ENCODE measurements at regions not wholly inside any gene's neighbourhood (a gene's known extent, or its start where the extent isn't known, plus 50 kb on each side); places are given as distances from the start of the nearest gene placed in this dataset.
"Not testable (repeated sequence)": the region's sequence is repeated elsewhere in the genome, so short reads cannot be mapped to it uniquely, and the experiment has no call there.

DNA sequence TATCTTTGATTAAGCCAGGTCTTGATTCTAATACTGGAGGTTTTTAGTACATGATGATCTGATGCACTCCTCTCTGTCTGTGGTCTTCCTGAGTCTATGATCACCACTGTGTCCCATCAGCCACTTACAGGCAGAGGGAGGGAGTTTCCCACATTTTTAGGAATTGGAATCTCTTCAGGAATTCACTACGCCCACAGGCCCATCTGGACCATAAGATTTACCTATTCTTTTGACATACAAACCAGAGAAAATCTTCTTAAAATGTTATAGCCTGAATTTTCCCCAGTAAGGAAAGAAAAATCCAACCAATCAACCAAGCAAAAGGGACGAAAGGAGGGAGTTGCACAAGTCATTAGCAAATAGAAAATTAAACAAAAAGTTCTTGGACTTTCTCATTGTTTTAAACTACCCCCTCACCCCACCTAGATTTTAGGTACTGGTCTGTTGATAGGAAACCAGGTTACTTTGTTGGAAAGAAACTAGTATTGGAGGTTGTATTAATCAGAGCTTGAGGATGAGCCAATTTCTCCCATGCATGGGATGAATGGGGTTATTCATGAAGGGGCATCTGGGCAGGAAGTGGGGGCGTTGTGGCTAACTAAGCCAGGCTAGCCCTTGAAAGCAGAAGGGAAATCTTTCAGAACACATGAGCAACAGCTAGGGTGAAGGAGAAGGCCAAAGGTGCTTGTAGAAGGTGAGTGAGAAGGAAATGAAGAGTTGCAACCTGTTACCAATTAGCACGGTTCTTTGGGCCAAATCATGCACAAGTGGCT lies 328.2 kb upstream of the MEX3C start:
- DNase-seq, result no peak

DNA sequence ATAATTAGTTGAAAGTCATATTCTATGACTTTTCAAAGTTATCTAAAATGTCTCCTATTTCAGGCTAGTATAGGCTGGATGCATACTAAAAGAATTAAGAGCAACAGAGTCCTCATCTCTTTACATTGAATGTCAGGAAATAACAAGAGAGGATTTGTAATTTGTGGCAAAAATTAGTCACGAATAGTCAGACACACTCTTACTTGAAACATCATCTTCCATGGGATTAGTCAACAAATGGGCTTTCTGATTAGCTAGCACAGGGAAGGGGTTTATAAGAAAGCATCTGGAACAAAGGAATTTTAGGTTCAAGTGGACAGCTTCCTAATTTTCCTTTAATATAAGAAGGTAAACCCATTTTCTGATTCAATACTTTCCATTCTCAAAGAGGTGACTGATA lies 330.3 kb upstream of the MEX3C start:
- DNase-seq, result no peak

DNA sequence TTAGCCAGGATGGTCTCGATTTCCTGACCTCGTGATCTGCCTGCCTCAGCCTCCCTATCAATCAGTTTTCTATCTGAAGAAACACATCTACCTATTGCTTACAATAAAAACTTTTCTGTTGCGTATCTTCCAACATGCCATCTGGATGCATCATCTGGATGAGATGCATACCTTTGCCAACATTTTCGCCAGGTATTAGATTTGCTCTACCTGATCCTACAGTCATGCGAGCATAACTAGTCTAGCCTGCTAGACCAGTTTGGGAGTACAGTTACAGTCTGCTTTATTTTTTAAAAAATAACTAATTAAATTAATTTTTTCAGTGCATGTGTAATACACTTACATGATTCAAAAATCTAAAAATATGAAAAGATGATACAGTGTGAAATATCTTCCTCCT lies 334.0 kb upstream of the MEX3C start:
- no peak for DNase-seq

DNA sequence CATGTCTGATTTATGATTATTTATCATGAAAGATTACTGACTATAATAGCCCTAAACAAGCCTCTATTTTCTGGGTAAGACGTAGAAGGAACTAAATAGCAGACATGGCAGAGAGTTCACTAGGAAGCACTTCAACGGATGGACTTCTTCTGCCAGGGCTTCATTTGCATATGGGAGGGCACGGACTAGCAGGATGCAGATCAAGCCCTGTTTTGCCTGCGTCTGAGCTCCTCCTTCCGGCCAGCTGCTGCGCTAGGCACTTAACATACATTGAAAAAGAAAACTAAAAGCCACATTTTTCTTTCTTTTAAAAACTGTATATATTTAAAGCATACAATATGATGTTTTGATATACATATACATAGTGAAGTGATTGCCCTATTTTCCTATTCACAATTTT lies 340.0 kb upstream of the MEX3C start:
- DNase-seq, result no peak

DNA sequence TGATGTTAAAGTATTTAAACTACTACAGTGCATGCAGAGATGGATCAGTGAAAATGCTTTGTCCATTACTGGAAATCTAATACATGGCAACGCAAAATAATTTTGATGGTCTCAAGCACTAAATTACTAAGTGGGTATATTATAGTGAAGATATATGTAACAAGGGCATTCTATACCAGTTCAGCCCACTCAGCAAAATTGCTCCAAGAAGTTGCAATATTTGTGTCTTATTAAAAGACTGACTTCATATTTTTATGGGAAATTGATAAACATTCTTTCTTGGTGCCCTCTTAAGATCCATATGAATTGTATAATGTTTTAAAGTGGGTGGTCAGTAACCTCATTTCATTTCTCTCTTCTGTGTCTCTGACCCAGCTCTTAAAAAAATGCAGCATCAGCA lies 343.1 kb upstream of the MEX3C start:
- no peak for DNase-seq

DNA sequence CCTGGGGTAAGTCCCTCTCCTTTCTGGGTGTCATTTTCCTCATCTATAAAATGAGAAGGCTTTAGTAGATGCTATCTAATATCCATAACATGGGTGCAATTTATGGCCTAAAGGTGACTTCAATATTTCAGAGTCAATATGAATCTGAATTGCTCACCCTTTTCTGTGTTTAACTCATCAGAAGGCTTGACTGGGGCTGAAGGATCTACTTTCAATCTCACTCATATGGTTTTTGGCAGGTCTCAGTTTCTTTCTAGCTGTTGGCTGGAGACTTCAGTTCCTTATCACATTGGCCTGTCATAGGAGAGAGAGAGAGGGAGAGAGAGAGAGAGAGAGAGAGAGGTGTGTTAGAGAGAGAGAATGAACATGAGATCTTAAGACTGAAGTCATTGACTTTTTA lies 343.7 kb upstream of the MEX3C start:
- DNase-seq, result no peak

DNA sequence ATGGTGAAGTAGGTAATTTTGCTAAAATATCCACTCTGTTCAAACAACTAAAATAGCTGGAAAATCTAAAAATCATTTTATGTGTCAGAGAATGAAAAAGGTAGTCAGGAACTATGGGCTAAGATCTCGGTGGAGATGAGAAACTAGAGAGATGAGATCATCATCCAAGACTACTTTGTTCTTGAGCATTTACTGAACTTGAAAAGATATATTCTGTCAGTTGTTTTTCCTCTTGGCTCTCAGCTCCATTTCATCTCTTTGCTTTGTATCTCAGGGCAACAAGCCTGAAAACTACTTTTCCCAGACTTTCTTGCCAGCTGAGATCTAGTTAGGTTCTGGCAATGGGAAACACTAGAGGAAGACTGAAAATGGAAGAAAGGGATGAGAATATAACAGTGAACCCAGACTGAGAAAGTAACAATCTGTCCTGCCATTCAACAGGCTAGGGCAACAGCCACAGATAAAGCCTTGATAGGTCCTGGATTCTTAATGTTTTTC lies 346.2 kb upstream of the MEX3C start:
- no peak for DNase-seq

DNA sequence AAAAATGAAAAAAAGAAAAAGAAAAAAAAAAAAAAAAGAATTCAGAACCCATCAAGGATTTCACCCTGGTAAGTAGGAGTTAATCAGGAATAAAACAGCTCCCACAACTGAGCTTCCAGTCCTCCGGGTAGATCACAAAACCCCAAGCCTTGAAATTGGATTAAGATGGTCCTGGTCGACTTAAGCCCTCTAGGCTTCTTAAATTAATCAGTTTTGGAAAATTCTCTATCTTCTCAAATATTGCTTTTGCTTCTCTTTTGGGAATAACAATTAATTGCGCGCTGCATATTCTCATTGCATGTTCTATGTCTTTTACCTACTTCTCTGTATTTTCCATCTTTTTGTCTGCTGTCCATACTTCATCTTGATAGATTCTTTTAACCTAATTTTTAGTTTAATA lies 348.0 kb upstream of the MEX3C start:
- no peak for DNase-seq

DNA sequence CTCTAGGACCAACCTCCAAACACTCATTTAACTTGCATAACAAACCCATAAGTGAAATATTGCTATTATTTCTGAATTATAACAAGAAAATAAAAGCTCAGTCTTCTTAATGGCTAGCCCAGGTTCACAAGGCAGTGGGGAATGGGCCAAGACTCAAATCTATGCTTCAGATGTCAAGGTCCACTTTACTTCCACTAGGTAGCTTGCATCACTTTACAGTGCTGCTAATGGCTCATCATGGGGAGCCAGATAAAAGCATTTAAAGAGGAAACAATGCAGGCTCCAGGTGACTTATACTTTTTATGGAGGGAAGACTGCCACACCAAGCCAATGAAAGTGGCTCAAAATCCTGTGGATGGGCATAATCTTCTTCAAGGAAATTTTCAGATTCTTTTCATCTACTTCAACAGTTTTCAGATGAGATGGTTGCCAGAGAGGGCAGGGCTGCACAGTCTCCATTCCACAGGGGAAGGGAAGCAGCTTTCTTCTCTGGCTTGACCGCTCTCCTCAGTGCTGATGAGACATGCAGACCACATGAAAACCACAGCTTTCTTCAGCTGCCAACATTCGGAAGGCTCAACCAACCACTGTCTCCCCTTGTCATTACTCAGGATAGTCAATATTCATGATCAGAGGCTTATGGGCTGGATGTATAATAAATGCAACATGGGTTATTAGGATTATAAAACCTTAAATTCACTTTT lies 361.9 kb upstream of the MEX3C start:
- no peak for DNase-seq

DNA sequence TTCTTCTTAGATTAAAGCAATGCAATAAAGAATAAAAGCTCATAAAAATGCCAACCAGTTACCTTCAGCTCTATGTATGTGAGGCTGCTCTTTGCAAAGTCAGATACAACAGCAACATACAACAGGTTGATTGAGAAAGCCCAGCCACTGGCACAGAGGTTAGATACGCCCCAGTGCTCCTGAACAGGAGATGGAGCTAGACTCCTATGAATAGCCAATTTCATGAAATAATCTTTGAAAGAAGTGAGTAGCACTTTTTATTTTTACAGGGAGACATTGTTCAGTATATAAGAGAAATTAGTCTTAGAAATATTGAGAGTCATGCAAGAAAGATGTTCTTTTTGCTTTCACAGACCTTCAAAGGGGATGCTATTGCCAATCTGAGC lies 362.4 kb upstream of the MEX3C start:
- DNase-seq, result no peak

DNA sequence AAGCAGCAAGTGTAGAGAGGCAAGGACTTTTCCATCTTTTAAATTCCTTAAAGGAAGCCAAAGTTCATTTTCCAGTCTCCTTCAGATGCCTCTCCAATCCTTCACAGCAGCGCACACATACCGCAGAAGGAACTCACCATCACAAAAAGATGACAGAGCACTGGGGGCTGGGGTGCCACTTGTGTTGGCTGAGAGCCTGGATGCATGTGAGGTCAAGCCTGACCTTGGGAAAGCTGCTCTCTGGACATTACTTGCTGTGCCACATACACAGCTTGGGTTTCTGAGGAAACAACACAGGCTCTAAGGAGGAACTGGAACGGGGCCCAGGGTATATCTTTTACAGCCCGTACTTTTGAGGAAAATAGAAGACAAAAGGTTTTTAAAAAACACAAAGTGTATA lies 364.3 kb upstream of the MEX3C start:
- DNase-seq, result no peak

DNA sequence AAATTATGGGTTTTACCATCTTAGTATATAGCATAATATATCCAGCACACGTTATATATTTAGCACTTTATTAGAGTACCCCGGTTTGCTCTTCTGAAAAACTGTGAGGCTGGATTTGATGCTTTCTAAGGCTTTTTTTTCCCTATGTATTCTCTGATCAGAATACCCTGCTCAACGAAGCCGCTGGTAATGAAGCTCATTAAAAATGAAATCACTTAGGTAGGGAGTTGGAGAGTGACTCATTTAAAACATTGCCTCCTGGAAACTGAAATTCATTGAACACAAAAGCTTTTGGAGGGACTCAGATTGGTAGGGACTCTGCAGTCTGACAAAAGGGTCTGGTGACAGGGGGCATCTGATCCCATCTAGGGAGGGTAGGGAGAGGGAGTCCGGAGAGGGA lies 365.4 kb upstream of the MEX3C start:
- DNase-seq, result no peak

DNA sequence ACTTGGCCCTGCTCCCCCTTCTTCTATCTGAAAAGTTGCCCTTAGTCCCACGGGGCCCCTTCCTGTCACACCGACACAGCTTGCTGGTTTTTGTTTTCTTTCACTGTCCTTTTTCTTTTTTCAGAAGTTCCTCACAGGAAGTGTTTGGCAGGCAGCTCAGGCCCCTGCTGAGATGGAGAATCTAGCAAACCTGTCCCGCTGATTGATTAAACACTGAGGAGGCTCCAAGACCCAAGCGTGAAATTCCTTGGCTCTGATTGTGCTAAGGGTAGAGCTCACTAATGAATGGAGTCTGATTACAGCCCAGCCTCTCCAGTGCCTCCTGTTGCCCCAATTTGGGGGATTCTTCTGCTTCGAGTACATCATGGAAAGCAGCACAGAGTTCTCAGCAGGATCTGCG lies 365.9 kb upstream of the MEX3C start:
- no peak for DNase-seq

DNA sequence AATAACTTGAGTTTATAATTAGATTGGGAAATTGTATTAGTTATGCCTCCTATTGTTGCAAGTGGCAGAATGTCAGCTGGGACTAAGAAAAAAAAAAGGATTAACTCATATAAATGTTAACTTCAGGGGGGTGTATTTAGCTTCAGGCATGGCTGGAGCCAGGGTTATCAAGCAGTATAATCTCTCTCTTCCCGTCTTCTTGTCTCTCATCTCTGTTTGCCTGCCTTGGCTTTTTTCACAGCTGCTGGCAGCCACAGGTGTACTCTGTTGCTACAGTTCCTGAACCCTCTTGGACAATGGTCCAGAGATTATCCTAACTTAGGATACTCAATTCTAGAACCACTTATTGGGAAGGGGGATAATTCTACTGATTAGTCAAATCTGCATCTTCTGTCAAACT lies 370.7 kb upstream of the MEX3C start:
- DNase-seq, result no peak

DNA sequence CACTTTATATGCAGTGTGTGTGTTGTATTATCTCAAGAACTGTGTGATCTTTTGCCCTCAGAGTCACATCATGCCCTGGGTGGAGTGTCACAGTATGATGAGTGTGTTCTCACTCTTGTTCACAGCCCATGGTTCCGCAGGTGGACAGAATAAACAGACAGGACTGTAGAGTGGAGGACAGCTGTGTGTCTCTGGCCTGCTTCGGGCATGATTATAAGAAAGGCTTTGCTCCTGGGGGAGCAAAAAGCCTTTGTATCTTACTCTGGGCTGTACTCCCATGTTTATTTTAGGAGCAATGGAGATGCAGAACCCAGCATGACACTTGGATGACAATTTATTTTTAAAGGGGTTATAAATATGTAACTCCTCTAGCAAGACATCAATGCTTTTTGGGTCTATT lies 371.7 kb upstream of the MEX3C start:
- no peak for DNase-seq

DNA sequence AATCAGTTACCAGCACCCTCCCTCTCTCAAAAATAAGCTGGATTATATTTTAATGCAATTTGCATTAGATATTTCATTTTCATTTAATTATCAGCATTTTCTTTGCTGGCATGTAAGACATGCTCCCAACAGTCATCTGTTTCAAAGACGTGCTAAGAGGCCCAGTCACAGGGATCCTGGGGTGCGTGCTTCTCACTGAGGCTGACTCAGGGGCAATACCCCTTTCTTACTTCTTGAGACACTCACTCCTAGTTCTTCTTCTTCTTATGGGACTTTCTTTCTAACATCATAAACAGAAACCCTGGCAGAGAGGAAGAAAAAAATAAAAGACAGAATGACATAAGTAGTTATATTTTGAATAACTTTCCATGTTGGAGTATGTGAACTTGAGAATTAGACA lies 372.1 kb upstream of the MEX3C start:
- DNase-seq, result no peak

DNA sequence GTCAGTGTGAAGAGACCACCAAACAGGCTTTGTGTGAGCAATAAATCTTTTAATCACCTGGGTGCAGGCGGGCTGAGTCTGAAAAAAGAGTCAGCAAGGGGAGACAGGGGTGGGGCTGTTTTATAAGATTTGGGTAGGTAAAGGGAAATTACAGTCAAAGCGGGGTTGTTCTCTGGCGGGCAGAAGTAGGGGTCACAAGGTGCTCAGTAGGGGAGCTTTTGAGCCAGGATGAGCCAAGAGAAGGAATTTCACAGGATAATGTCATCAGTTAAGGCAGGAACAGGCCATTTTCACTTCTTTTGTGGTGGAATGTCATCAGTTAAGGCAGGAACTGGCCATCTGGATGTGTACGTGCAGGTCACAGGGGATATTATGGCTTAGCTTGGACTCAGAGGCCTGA lies 372.6 kb upstream of the MEX3C start:
- not testable (repeated sequence) for DNase-seq

DNA sequence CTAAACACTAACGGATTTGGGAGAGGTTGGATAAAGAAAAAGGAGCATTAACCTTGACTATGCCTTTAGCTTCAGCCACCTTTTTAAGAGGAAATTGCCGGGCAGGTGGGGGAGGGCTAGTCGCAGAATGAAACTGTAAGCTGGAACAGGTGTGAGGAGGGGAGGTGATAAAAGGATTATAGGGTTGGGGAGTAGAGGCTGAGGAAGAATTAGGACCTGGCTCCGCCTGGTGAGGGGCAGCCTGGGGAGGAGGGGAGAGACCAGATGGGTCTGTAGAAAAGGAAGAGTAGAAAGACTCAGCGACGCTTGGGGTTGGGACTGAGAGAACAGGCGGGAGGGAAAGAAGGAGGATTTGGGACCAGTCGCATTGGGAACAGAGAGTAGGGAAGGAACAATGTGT lies 376.4 kb upstream of the MEX3C start:
- not testable (repeated sequence) for DNase-seq

DNA sequence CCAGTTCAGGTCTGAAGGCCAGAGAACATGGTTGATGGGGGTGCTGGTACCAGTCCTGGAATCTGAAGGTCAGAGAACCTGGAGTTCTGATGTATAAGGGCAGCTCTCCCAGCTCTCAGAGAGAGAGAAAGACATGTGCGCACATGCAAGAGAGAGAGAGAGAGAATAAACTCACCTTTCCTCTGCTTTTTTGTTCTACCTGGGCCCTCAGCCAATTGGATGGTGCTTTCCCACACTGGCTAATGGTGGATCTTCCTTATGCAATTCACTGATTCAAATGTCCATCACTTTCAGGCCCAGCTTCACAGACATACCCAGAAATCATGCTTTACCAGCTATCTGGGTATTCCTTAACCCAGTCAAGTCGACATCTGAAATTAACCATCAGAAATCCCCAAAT lies 377.7 kb upstream of the MEX3C start:
- no peak for DNase-seq

DNA sequence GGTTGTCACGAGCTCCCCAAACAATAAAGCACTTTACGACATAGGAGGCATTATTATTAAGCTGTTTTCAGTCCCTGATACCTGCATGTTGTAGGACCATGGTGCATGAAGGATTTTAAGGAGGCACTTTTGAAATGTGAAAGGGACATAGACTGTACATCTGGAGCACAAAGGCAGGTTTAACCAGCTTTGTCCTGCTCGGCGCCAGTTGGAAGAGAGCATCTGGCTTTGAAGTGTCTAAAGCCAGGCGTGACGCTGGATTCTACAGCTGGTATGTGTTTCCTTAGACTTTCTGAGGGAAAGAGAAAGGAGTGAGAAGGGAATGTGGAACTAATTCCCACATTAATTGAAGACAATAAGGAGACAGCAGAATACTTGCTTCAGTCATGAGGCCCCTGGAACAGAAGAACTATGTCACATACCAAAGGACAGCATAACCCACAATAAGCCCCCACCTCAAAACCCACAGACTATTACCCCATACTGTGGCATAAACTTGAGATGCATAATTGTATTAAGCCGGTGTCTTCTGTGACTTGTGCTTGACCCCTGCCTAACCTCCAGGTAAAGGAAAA lies 381.0 kb upstream of the MEX3C start:
- DNase-seq, result no peak

DNA sequence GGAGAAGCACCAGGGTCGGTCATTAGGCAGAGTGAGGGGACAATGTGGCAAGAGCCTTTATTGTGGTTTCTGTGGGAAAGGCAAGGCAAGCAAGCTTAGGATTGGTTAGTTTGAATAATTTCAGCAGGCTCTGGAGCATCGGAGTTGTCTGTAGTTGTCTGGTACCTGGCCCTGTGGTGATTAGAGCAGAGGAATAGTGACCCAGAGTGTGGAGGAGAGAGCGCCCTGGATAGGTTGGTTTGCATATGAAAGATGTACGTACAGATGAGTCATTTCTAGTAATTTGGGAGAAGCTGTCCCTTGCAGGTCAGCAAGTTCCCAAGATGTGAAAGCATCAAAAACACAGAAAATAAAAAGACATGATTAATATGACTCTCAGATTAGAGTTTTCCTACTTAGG lies 383.1 kb upstream of the MEX3C start:
- DNase-seq, result no peak

DNA sequence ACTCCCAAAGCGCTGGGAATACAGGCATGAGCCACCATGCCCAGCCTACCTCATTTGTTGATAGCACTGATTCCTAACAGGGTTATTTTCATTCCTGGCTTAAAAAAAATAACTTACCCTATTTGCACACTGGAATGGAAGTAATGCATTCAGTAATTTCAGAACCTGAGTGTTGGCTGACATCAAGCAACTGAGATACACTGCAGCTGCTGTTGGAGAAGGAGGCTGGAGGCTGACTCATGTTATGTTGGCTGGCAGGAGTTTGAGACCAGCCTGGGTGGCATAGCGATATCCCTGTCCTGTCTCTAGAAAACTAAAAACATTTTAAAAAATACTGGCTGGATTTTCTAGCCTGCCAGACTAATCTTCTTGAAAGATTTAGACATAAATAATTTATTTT lies 385.1 kb upstream of the MEX3C start:
- no peak for DNase-seq

DNA sequence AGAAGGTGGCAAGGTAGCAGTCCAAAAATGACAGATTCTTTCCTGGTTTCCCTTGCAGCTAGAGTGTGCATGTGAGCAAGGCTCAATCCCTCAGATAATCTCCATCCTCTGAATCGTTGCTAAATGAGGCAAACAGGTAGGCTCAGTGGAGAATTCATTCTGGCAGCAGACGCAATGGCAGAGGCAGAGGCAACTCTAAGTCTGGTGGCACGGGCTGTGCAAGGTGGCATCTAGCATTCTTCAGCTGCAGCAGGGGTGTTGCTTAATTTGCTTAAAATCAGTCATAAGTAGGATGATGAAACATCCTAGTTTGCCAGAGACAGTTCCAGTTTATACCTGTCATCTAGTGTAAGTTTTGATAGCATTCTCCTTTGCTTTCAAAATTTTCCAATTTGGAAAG lies 391.1 kb upstream of the MEX3C start:
- no peak for DNase-seq

DNA sequence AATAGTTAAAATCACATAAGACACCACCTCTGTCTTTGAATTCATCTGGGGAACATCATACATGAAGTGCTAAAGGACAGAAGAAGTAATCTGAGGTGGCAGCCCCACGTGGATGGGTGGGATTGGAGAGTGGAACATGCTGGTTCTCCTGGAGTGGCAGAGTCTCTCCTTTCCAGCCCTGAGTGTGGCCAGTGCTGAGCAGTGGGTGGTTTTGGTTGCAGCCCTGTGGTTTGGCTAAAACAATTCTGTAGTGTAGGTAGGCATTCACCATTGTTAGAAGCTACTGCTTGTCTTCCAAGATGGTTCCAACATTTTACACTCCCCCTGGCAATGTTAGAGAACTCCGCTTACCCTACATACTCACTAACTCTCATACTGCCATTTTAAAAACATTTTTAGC lies 396.4 kb upstream of the MEX3C start:
- DNase-seq, result no peak

Data from activated gamma-delta T cell (primary cell).